ENCODE measurements at regions not wholly inside any gene's neighbourhood (a gene's known extent, or its start where the extent isn't known, plus 50 kb on each side); places are given as distances from the start of the nearest gene placed in this dataset.

GRCh38 chr4:124530464-124531077 is 182.0 kb downstream of the ANKRD50 start:
- peak; percentile 3 to 18 for DNase-seq (ENCODE audit: low read depth in 2 of 2)
- TF ChIP-seq CTCF (IDR thresholded peaks at IDR 0.05; ENCODE audit: low read depth, low read length) = no peak
- no peak overlapping the region for H3K4me3 ChIP-seq (replicated peaks in 1 of 2; ENCODE audit: low read depth in 2 of 2, low read length in 2 of 2)

GRCh38 chr4:124534131-124534530 is 178.4 kb downstream of the ANKRD50 start:
- TF ChIP-seq CTCF (IDR thresholded peaks at IDR 0.05; ENCODE audit: low read depth, low read length) = no peak
- DNase-seq (ENCODE audit: low read depth in 2 of 2) = no peak
- no peak overlapping the region for H3K4me3 ChIP-seq (replicated peaks in 1 of 2; ENCODE audit: low read depth in 2 of 2, low read length in 2 of 2)

- H3K4me3 ChIP-seq (replicated peaks in 1 of 2; ENCODE audit: low read depth in 2 of 2, low read length in 2 of 2) = no peak overlapping the region
- DNase-seq (ENCODE audit: low read depth in 2 of 2) = no peak
- no peak for TF ChIP-seq CTCF (IDR thresholded peaks at IDR 0.05; ENCODE audit: low read depth, low read length)
Measured at GRCh38 chr4:124535003-124535402, 177.5 kb downstream of the ANKRD50 start.

- TF ChIP-seq CTCF (IDR thresholded peaks at IDR 0.05; ENCODE audit: low read depth, low read length) = no peak
- H3K4me3 ChIP-seq (replicated peaks in 1 of 2; ENCODE audit: low read depth in 2 of 2, low read length in 2 of 2) = no peak overlapping the region
- DNase-seq (ENCODE audit: low read depth in 2 of 2) = no peak
Measured at GRCh38 chr4:124536946-124537345, 175.6 kb downstream of the ANKRD50 start.

GRCh38 chr4:124537971-124538370 is 174.6 kb downstream of the ANKRD50 start:
- no peak for TF ChIP-seq CTCF (IDR thresholded peaks at IDR 0.05; ENCODE audit: low read depth, low read length)
- H3K4me3 ChIP-seq (replicated peaks in 1 of 2; ENCODE audit: low read depth in 2 of 2, low read length in 2 of 2) = no peak overlapping the region

GRCh38 chr4:124540014-124540413 is 172.5 kb downstream of the ANKRD50 start:
- DNase-seq (ENCODE audit: low read depth in 2 of 2) = no peak
- TF ChIP-seq CTCF (IDR thresholded peaks at IDR 0.05; ENCODE audit: low read depth, low read length) = no peak
- no peak overlapping the region for H3K4me3 ChIP-seq (replicated peaks in 1 of 2; ENCODE audit: low read depth in 2 of 2, low read length in 2 of 2)

More at GRCh38 chr4:124537971-124538370, 174.6 kb downstream of the ANKRD50 start:
- no peak for DNase-seq (ENCODE audit: low read depth in 2 of 2)
